COLO829 (cell line): ENCODE measurements at regions not wholly inside any gene's neighbourhood (a gene's known extent, or its start where the extent isn't known, plus 50 kb on each side); places are given as distances from the start of the nearest gene placed in this dataset.
"Not testable (repeated sequence)": the region's sequence is repeated elsewhere in the genome, so short reads cannot be mapped to it uniquely, and the experiment has no call there.

Source experiments
- DNase-seq: peaks from one replicate; pipeline ENCODE4 v3.0.0; 2012; ENCODE audit warnings: low spot score

DNA sequence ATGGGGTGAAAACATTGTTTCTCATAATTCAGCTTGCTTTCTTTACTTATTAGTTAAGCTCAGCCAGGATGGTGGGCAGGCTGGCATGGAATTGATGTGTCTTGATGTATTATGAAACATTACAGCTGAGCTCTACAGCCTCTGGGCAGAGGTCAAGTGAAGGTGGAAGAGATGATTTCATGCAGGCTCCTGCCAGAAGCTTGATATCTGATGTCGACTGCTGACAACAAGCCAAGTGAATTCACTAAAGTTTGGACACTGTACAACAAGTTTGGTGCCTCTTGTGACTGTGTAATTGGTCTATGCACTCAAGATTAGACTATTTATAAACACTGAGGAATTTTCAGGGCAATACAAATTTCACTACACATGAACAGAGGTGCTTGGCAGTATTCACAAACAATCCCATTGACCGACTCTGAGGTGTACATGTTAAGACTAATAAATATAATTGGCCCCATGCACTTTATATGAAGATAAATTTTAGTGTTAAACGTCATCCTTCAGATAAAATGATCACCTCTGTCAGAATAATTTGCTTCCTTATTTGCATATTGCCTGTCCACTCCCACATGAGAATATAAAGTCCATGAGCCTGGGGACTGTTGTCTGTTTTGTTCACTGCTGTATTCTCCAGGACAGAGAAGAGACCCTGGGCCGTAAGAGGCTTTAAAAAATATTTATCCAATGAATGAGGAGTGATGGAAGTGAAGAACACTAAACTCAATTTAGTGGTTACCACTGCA, 612.2 kb downstream of the IQCM start:
- no peak for DNase-seq

GRCh38 chr4:149202117-149202516, 613.5 kb downstream of the IQCM start:
- no peak for DNase-seq

DNA sequence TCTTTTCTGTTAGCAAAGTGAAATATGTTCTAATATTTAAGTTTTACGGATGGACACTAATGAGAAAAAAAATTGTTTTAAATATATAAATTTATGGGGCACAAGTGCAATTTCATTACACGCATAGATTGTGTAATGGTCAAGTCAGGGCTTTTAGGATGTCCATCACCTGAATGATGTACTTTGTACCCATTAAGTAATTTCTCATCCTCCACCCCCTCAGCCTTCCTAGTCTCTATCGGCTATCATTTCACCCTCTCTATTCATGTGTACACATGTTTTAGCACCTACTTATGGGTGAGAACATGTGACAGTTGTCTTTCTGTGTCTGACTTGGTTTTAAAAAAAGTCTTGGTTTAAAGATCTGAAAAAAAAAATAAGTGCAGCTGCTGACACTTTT, 616.0 kb downstream of the IQCM start:
- no peak for DNase-seq

GRCh38 chr4:149194061-149194460, 621.6 kb downstream of the IQCM start:
- no peak for DNase-seq

DNA sequence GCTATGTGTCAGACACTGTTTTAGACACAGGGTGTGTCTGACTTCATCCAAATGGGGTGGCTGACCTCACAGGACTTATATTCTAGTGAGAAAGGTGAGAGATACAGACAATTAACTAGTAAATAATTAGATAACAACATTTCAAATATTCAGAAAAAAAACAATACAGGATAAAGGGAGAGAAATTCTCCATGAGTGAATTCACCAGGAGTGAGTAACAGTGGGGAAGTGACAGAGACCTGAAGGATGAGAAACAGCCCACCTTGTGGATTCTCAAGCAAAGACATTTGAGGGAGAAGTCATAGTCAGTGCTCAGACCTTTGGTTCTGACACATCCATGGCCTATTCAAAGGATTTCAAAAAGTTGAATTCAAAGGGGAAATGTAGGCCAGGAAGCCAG, 627.9 kb downstream of the IQCM start:
- DNase-seq = no peak

- no peak for DNase-seq
Measured at GRCh38 chr4:149183638-149184037, 632.0 kb downstream of the IQCM start.

- DNase-seq = not testable (repeated sequence)
Measured at GRCh38 chr4:149181459-149181858, 634.2 kb downstream of the IQCM start.

DNA sequence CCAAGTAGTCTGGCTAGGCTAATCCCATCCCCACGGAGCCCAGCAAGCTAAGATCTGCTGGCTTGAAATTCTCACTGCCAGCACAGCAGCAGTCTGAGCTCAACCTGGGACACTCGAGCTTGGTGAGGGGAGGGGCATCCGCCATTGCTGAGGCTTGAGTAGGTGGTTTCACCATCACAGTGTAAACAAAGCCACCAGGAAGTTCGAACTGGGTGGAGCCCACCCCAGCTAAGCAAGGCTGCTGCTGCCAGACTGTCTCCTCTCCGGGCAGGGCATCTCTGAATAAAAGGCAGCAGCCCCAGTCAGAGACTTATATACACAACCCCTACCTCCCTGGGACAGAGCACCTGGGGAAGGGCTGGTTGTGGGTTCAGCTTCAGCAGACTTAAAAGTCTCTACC, 639.6 kb downstream of the IQCM start:
- DNase-seq = no peak

GRCh38 chr4:149175549-149175948, 640.1 kb downstream of the IQCM start:
- no peak for DNase-seq

GRCh38 chr4:149173241-149174013, 642.2 kb downstream of the IQCM start:
- no peak for DNase-seq

DNA sequence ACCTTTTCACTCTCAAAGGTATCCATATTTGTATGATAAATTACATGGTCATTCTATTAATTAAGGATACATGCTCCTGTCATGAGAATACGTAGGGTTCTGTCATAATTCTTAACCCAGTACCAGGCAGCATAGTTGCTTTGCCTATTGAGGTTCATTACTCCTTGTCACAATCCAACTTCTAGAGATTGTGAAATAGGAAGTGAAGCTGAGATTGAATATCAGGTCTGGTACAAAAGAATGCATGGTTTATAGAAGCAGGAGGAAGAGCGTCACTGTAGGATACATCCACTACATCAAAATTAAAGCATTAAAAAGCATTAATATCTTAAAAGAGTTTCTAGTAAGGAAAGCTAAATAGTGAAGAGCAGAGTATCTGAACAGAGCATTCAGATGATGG, 647.0 kb downstream of the IQCM start:
- no peak for DNase-seq

DNA sequence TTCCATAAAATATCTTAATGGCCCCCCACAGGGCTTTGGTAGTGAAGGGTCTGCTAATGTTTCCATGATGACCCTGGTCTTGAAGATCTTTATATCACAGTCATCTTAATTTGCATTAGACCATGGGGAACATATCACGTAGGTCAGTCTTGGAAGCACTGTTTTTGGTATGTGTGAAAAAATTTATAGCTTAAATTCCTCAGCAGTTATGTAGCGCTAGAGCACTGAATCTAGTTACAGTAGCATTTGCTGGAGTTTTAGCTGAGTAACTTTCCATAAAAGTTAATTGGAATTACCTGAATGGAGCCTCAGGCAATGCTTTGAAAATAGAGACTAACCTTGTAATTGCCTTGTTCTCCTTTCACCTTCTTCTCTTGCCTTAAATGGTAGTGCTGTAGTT, 648.8 kb downstream of the IQCM start:
- no peak for DNase-seq

GRCh38 chr4:149166365-149166764, 649.3 kb downstream of the IQCM start:
- no peak for DNase-seq

DNA sequence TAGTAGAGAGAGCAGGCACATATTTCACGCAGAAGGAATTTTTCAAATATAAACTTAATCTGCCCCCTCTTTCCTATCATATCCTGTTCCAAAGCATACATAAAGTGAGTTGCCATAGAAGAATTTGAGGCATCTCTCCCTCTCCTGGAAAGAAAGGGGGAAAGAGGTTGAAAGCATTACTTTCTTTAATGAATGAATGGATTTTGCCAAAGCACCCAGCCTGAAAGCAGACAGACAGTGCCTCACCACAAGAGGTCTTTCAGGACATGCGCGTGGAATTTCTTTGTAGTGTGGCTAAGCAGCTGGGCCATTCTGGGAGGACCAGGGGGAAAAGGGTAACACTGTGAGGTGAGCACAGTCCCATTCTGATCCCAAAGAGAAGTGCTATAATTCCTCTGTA, 651.4 kb downstream of the IQCM start:
- peak; percentile 66 for DNase-seq

GRCh38 chr4:149161247-149161646, 654.4 kb downstream of the IQCM start:
- DNase-seq = no peak

GRCh38 chr4:149160370-149160769, 655.3 kb downstream of the IQCM start:
- DNase-seq = no peak

DNA sequence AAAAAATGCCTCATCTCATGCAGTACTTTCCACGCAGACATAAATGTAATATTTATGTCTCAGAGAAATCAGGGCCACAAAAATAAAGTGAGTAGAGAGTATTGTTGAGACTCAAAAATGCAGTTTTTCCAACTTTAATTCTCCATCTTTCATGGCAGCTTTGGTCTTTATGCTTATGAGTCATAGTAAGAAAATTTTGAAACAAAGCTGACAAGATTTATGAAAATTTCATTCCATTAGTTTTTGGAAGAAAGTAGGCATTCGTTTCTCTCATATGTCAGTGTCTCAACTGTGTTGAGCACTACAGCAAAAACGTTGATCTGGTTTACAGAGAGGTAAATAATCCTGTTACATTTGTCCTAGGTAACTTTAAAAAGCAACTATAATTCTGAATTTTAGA, 656.8 kb downstream of the IQCM start:
- no peak for DNase-seq

DNA sequence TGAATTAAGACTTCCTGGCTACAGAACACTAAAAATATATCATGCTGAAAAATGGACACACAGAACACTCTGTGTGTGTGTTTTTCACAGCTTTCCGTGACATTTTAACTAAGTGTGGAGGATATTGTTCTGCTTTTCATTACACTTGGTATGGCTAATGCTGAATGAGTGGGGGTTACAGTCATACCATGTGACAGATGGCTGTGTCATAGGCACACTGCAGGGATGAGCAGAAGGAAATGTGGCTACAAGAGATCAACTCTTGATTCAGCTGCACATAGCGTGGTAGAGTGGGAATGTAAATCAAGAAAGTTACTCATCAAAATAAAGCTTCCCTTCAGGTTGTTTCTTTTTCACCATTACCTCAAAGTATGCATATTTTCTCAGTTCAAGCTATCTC, 669.8 kb downstream of the IQCM start:
- DNase-seq = no peak

DNA sequence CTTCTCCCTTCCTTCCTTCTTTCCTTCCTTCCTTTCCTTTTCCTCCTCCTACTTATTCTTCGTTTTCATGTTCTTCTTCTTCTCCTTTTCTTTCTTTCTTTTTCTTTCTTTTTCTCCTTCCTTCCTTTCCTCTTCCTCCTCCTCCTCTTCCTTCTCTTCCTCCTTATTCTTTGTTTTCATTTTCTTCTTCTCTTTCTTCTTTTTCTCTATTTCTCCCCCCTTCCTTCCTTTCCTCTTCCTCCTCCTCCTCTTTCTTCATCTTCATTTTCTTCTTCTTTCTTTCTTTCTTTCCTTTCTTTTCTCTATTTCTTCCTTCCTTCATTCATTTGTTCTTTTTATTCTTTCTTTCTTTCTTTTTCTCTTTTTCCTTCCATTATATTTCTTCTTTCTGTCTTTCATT, 671.6 kb downstream of the IQCM start:
- no peak for DNase-seq

DNA sequence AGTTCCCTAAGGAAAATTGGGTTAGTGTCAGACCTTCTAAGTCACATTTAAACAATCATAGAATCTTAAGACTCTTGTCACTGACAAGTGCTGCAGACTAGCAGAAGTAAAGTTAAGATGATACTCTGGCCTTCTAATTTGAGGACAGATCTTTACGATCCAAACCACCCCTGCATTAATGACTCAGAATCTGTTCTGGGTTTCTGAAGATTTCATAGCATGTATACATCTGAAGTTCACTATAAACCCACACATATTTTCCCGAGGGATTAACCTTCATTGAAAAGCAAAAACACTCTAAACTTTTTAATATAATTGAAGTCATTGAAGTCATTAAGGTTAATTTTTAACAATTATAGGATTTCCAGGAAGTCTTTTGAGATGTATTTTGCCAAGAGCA, 674.3 kb downstream of the IQCM start:
- DNase-seq = no peak

- DNase-seq = no peak
Measured at GRCh38 chr4:149140841-149141240, 674.8 kb downstream of the IQCM start.

DNA sequence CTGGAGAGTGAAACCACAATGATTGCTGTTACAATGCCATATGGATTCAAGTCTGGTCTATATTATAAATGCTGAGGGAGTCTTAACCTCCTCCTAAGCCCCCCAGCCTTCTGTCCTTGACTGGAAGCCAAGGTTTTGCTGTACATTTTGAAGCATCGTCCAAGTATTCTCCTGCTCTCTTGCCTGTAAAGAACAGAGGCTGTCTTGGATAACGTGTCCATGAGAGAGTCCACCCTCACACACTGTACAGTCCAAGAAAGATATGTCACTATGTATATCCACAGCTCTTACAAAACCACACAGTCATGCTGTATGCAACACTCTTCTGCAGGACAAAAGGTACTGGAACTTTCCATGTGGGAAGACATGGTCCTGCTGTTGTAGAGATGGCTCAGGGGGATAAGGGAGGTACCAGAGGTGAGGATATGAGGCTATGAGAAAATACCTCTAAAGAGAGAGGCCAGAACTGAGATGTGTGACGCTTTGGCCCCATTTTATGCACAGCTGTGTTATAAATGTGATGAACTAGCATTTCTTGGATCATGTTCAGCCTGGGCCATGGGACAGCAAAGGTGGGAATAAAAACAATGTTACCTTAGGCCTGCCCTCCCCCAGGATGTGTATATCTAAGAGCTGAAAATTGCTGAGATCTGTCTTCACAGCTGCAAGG, 678.6 kb downstream of the IQCM start:
- DNase-seq = no peak

- no peak for DNase-seq
Measured at GRCh38 chr4:149135062-149135461, 680.6 kb downstream of the IQCM start.
